ENCODE measurements at regions not wholly inside any gene's neighbourhood (a gene's known extent, or its start where the extent isn't known, plus 50 kb on each side); places are given as distances from the start of the nearest gene placed in this dataset.
"Not testable (repeated sequence)": the region's sequence is repeated elsewhere in the genome, so short reads cannot be mapped to it uniquely, and the experiment has no call there.

DNA sequence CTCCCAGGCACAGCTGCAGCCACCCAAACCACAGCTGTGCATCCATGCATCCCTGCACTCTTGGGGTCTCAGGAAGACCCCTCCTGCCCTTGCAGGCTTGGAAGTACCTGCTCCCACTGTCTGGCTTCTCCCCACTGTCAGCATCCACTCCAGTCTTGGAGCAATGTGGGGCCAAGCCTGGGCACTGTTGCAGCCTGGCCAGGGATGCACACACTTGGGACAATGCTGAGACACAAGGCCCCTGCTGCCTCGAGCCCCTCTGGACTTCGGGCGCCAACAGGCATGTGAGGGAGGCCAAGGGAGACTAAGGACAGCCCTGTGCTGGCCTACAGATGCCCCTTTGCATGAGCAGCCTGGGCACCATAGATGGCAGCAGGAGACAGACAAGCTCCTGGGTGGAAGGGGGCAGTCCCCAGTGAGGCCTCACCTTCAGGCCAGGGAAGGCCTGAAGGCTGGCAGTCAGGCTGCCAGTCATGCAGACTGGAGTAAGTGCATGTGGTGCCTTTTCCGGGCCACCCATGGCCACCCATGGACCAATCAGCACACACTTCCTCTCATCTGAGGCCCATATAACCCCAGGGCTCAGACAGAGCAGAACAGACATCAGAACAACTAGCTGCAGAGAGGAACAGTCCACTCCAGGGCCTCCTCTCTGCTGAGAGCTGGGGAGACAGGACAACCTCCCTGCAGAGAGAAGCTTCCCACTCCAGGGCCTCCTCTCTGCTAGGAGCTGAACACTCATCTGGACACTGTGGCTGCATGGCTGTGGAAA lies 219.0 kb downstream of the VGLL3 start:
- no peaks in the 10 kb centered on the region for H3K36me3 Mint-ChIP-seq
- H3K4me3 Mint-ChIP-seq = no peak overlapping the region

DNA sequence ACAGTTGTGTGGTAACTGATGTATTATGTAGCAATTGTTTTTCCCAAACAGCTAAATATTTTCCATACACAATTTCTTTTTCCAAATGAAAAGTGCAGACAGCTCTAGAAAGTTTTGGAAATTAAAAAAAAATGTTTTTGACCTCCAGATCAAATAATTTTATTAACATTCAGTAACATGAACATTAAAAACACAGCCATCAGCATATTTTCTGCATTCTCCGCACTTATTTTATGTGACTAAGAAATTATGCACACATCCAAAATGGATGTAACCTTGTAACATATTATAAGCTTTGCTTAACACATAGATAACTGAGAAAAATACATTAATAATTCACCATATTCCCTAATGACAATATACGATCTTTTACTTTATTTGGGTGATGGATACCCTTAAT lies 224.6 kb downstream of the VGLL3 start:
- POLR2A ChIA-PET = no interaction called here
- Mint-ChIP-seq H3K27ac (no peak overlapping the region), H3K4me3 (no peak overlapping the region), H3K9me3 (peaks cover 2 to 9% (median 5%) of the 10 kb centered on the region in 5 donors), H3K36me3 (no peaks in the 10 kb centered on the region), H3K4me1 (no peaks in the 10 kb centered on the region), H3K27me3 (no peaks in the 10 kb centered on the region)
- Histone ChIP-seq H3K4me3 (ENCODE audit: low read length) (no peak overlapping the region), H3K9me3 (ENCODE audit: low read length) (no peaks in the 10 kb centered on the region), H3K27ac (ENCODE audit: low read depth, low read length) (no peak overlapping the region), H3K36me3 (ENCODE audit: insufficient read depth, low read length) (no peaks in the 10 kb centered on the region), H3K27me3 (ENCODE audit: insufficient read depth, low read length, poor library complexity, severe bottlenecking) (no peaks in the 10 kb centered on the region), H3K4me1 (ENCODE audit: insufficient read depth, low read length) (no peaks in the 10 kb centered on the region)
- DNase-seq = no peak
- CTCF ChIA-PET = no interaction called here

More for the DNA sequence above, 219.0 kb downstream of the VGLL3 start:
- H3K4me1 Mint-ChIP-seq = no peaks in the 10 kb centered on the region
- ChIA-PET POLR2A (no interaction called here), CTCF (no interaction called here)
- Histone ChIP-seq H3K9me3 (ENCODE audit: low read length) (no peaks in the 10 kb centered on the region), H3K27me3 (ENCODE audit: insufficient read depth, low read length, poor library complexity, severe bottlenecking) (no peaks in the 10 kb centered on the region), H3K27ac (ENCODE audit: low read depth, low read length) (no peak overlapping the region), H3K4me1 (ENCODE audit: insufficient read depth, low read length) (no peaks in the 10 kb centered on the region), H3K36me3 (ENCODE audit: insufficient read depth, low read length) (no peaks in the 10 kb centered on the region), H3K4me3 (ENCODE audit: low read length) (no peak overlapping the region)
- no peak overlapping the region for H3K27ac Mint-ChIP-seq
- H3K9me3 Mint-ChIP-seq = peaks cover 0 to 4% (median 0%) of the 10 kb centered on the region in 5 donors
- no peak for DNase-seq
- no peaks in the 10 kb centered on the region for H3K27me3 Mint-ChIP-seq

DNA sequence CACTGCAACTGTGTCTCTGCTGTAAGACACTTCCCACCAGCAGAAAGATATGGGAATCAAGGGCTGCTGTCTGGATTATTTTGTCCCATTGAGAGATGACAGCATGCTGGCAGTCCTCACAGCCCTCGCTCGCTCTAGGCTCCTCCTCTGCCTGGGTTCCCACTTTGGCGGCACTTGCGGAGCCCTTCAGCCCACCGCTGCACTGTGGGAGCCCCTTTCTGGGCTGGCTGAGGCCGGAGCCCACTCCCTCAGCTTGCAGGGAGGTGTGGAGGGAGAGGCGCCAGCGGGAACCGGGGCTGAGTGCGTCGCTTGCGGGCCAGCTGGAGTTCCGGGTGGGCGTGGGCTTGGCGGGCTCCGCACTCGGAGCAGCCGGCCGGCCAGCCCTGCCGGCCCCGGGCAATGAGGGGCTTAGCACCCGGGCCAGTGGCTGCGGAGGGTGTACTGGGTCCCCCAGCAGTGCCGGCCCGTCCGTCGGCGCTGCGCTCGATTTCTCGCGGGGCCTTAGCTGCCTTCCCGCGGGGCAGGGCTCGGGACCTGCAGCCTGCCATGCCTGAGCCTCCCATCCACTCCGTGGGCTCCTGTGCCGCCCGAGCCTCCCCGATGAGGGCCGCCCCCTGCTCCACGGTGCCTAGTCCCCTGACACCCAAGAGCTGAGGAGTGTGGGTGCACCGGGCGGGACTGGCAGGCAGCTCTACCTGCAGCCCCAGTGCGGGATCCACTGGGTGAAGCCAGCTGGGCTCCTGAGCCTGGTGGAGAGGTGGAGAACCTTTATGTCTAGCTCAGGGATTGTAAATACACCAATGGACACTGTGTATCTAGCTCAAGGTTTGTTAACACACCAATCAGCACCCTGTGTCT lies 233.4 kb downstream of the VGLL3 start:
- H3K27me3 Mint-ChIP-seq; H3K4me1 Mint-ChIP-seq; H3K36me3 ChIP-seq (ENCODE audit: insufficient read depth, low read length); DNase-seq; H3K27ac ChIP-seq (ENCODE audit: low read depth, low read length); H3K4me1 ChIP-seq (ENCODE audit: insufficient read depth, low read length); H3K27ac Mint-ChIP-seq; H3K4me3 ChIP-seq (ENCODE audit: low read length); H3K9me3 ChIP-seq (ENCODE audit: low read length); H3K27me3 ChIP-seq (ENCODE audit: insufficient read depth, low read length, poor library complexity, severe bottlenecking); CTCF ChIA-PET; POLR2A ChIA-PET; H3K36me3 Mint-ChIP-seq; H3K4me3 Mint-ChIP-seq: not testable (repeated sequence)
- H3K9me3 Mint-ChIP-seq = peaks cover 10 to 23% (median 13%) of the 10 kb centered on the region in 5 donors

DNA sequence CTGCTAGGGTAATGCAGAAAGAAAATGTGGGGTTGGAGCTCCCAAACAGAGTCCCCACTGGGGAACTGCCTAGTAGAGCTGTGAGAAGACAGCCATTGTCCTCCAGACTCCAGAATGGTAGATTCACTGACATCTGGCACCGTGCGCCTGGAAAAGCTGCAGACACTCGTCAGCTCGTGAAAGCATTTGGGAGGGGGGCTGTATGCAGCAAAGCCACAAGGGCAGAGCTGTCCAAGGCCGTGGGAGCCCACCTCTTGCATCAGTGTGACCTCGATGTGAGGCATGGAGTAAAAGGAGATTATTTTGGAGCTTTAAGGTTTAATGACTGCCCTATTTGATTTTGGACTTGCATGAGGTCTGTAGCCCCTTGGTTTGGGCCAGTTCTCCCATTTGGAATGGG lies 242.9 kb downstream of the VGLL3 start:
- CTCF ChIA-PET = no interaction called here
- no peaks in the 10 kb centered on the region for H3K9me3 ChIP-seq (ENCODE audit: low read length)

DNA sequence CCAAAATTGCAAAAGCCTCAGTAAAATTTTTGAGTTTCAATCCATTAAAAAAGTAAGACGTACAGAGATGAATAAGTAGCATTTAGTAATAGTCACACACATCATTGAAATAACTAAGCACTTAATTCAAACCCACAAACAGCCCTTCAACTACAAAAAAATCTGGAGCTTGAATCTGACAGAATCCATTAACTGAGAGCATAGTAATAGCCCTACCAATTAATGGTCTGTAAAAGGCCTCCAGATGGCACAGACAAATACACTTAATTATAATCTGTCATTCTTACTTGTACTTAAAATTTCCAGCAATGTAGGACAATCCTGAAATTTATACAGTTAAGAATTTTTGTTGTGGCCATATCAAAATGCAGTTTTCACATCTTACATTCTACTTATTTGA lies 246.9 kb downstream of the VGLL3 start:
- H3K4me1 ChIP-seq (ENCODE audit: insufficient read depth, low read length) = no peaks in the 10 kb centered on the region
- H3K27me3 ChIP-seq (ENCODE audit: insufficient read depth, low read length, poor library complexity, severe bottlenecking) = no peaks in the 10 kb centered on the region
- H3K27ac ChIP-seq (ENCODE audit: low read depth, low read length) = no peak overlapping the region
- Mint-ChIP-seq H3K4me1 (no peaks in the 10 kb centered on the region), H3K4me3 (no peak overlapping the region), H3K27ac (no peak overlapping the region), H3K36me3 (no peaks in the 10 kb centered on the region), H3K9me3 (peaks cover 0 to 12% (median 7%) of the 10 kb centered on the region in 5 donors), H3K27me3 (no peaks in the 10 kb centered on the region)
- H3K36me3 ChIP-seq (ENCODE audit: insufficient read depth, low read length) = no peaks in the 10 kb centered on the region
- ChIA-PET CTCF (no interaction called here), POLR2A (no interaction called here)
- no peak for DNase-seq
- H3K9me3 ChIP-seq (ENCODE audit: low read length) = no peaks in the 10 kb centered on the region
- no peak overlapping the region for H3K4me3 ChIP-seq (ENCODE audit: low read length)

More for the DNA sequence above, 242.9 kb downstream of the VGLL3 start:
- POLR2A ChIA-PET = no interaction called here
- Mint-ChIP-seq H3K36me3 (no peaks in the 10 kb centered on the region), H3K9me3 (peaks cover 3 to 23% (median 11%) of the 10 kb centered on the region in 5 donors), H3K27me3 (no peaks in the 10 kb centered on the region), H3K4me3 (no peak overlapping the region), H3K27ac (no peak overlapping the region), H3K4me1 (no peaks in the 10 kb centered on the region)
- DNase-seq = no peak
- Histone ChIP-seq H3K4me3 (ENCODE audit: low read length) (no peak overlapping the region), H3K27ac (ENCODE audit: low read depth, low read length) (no peak overlapping the region), H3K27me3 (ENCODE audit: insufficient read depth, low read length, poor library complexity, severe bottlenecking) (no peaks in the 10 kb centered on the region), H3K4me1 (ENCODE audit: insufficient read depth, low read length) (no peaks in the 10 kb centered on the region), H3K36me3 (ENCODE audit: insufficient read depth, low read length) (no peaks in the 10 kb centered on the region)

DNA sequence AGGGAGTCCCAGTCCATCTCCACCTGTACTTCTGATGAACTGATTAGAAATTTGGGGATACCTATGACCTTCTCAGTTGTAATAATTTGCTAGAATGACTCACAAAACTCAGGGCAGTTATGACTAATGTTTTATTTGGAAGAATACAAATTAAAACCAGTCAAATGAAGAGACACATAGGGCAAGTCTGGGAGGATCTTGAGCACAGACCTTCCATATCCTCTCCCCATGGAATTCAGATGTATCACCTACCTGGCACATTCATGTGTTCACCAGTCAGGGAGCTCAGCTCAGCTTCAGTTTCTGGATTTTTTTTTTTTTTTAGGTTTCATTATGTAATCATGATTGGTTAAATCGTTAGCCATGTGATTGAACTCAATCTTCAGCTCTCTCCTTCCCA lies 247.7 kb downstream of the VGLL3 start:
- Histone ChIP-seq H3K27me3 (ENCODE audit: insufficient read depth, low read length, poor library complexity, severe bottlenecking) (no peaks in the 10 kb centered on the region), H3K27ac (ENCODE audit: low read depth, low read length) (no peak overlapping the region), H3K9me3 (ENCODE audit: low read length) (no peaks in the 10 kb centered on the region), H3K36me3 (ENCODE audit: insufficient read depth, low read length) (no peaks in the 10 kb centered on the region), H3K4me3 (ENCODE audit: low read length) (no peak overlapping the region), H3K4me1 (ENCODE audit: insufficient read depth, low read length) (no peaks in the 10 kb centered on the region)
- Mint-ChIP-seq H3K27ac (no peak overlapping the region), H3K4me1 (no peaks in the 10 kb centered on the region), H3K9me3 (peaks cover 0 to 9% (median 4%) of the 10 kb centered on the region in 5 donors), H3K27me3 (no peaks in the 10 kb centered on the region), H3K4me3 (no peak overlapping the region), H3K36me3 (no peaks in the 10 kb centered on the region)
- CTCF ChIA-PET = no interaction called here
- no peak for DNase-seq
- POLR2A ChIA-PET = no interaction called here

DNA sequence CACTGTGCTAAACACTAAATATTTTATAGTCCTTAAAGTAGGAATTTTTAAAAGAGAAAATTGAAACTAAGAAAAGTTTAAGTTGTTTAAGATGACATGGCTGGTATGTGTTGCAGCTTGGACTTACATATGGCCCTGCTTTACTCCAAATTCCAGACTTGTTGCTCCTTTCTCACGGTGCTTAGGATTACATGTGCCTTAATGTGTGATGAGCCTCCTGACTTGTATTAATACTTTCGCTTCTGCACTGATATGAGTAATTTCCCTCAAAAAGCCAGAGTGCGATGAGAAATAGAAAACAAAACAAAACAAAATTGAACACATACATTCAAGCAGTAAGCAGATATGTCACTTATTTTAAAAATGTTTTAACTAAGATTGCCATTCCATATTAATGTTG lies 250.2 kb downstream of the VGLL3 start:
- Mint-ChIP-seq H3K4me3 (no peak overlapping the region), H3K27ac (no peak overlapping the region), H3K9me3 (peaks cover 0 to 9% (median 2%) of the 10 kb centered on the region in 5 donors), H3K27me3 (no peaks in the 10 kb centered on the region), H3K4me1 (no peaks in the 10 kb centered on the region), H3K36me3 (no peaks in the 10 kb centered on the region)
- ChIA-PET POLR2A (no interaction called here), CTCF (no interaction called here)
- Histone ChIP-seq H3K9me3 (ENCODE audit: low read length) (no peaks in the 10 kb centered on the region), H3K27me3 (ENCODE audit: insufficient read depth, low read length, poor library complexity, severe bottlenecking) (no peaks in the 10 kb centered on the region), H3K4me3 (ENCODE audit: low read length) (no peak overlapping the region), H3K4me1 (ENCODE audit: insufficient read depth, low read length) (no peaks in the 10 kb centered on the region), H3K27ac (ENCODE audit: low read depth, low read length) (no peak overlapping the region), H3K36me3 (ENCODE audit: insufficient read depth, low read length) (no peaks in the 10 kb centered on the region)
- no peak for DNase-seq

DNA sequence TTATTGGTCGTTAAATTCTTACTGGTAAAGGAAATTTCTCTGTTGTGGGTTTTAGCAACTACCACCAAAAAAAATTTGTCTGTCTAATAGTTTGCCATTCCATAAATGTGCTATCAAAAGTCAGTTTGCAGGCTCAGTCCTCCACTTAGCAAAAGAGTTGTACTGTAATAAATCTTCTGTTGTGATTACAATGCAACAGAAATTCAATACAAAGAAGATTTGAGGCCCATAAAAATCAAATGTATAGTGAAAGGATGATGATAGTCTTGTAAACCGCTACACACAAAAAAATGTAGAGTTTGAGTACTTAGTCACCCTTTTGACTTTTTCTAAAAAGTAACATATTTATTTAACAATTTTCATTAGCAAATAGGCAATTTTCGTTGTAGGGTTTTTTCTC lies 251.7 kb downstream of the VGLL3 start:
- no peak overlapping the region for H3K27ac Mint-ChIP-seq
- DNase-seq = no peak
- no peaks in the 10 kb centered on the region for H3K4me1 Mint-ChIP-seq
- Histone ChIP-seq H3K4me3 (ENCODE audit: low read length) (no peak overlapping the region), H3K36me3 (ENCODE audit: insufficient read depth, low read length) (no peaks in the 10 kb centered on the region), H3K27me3 (ENCODE audit: insufficient read depth, low read length, poor library complexity, severe bottlenecking) (no peaks in the 10 kb centered on the region), H3K27ac (ENCODE audit: low read depth, low read length) (no peak overlapping the region), H3K9me3 (ENCODE audit: low read length) (no peaks in the 10 kb centered on the region), H3K4me1 (ENCODE audit: insufficient read depth, low read length) (no peaks in the 10 kb centered on the region)
- H3K4me3 Mint-ChIP-seq = no peak overlapping the region
- H3K9me3 Mint-ChIP-seq = peaks cover 0 to 12% (median 4%) of the 10 kb centered on the region in 5 donors
- H3K36me3 Mint-ChIP-seq = no peaks in the 10 kb centered on the region
- CTCF ChIA-PET = no interaction called here
- POLR2A ChIA-PET = no interaction called here
- H3K27me3 Mint-ChIP-seq = no peaks in the 10 kb centered on the region
